CD8-positive, alpha-beta memory T cell (primary cell): ENCODE measurements at regions not wholly inside any gene's neighbourhood (a gene's known extent, or its start where the extent isn't known, plus 50 kb on each side); places are given as distances from the start of the nearest gene placed in this dataset.

ENCODE experiments used
- CTCF ChIA-PET: fragments of 350-600 bp; sonication (Branson Sonifier 250); formaldehyde crosslinking; loops from one replicate; lab custom pipeline; 2021; ENCODE audit warnings: antibody characterized with exemption; lab: Charles Lee
- POLR2A ChIA-PET: fragments of 350-600 bp; sonication (Branson Sonifier 250); formaldehyde crosslinking; loops from one replicate; lab custom pipeline; 2021; ENCODE audit warnings: antibody characterized with exemption; lab: Charles Lee
- DNase-seq, 5 donors: peaks; one replicate each; pipeline versions ENCODE4 v3.0.0 to v3.0.0-alpha.2; 2020 to 2022; ENCODE audit warnings: mixed read lengths in 1 of 5
- H3K27ac ChIP-seq: one replicate; pipeline ENCODE4 v1.7.0; 2013; ENCODE audit warnings: low read depth, mild to moderate bottlenecking, low read length, moderate library complexity
- H3K27me3 ChIP-seq: 2 replicates; pipeline ENCODE4 v1.7.0; 2013; ENCODE audit warnings: low read length, mild to moderate bottlenecking; ENCODE audit not compliant: insufficient read depth, poor library complexity, severe bottlenecking
- H3K36me3 ChIP-seq: 2 replicates; pipeline ENCODE4 v1.7.0; 2013; ENCODE audit warnings: mild to moderate bottlenecking, low read length, moderate library complexity; ENCODE audit not compliant: insufficient read depth
- H3K4me1 ChIP-seq: 2 replicates; pipeline ENCODE4 v1.7.0; 2013; ENCODE audit warnings: mild to moderate bottlenecking, low read length, moderate library complexity; ENCODE audit not compliant: insufficient read depth
- H3K4me3 ChIP-seq: 2 replicates; pipeline ENCODE4 v1.7.0; 2013; ENCODE audit warnings: mild to moderate bottlenecking, low read length
- H3K9me3 ChIP-seq: 2 replicates; pipeline ENCODE4 v1.7.0; 2013; ENCODE audit warnings: mild to moderate bottlenecking, low read length
- H3K27ac Mint-ChIP-seq, 8 donors: one replicate each; pipeline ENCODE4 v1.8.0; 2020 to 2021; ENCODE audit warnings: mixed read lengths in 8 of 8, mild to moderate bottlenecking in 6 of 8, inconsistent platforms in 3 of 8, moderate library complexity in 3 of 8
- H3K27me3 Mint-ChIP-seq, 2 donors: one replicate each; pipeline ENCODE4 v1.8.0; 2020 to 2021; ENCODE audit warnings: mixed read lengths in 2 of 2, mild to moderate bottlenecking in 1 of 2, moderate library complexity in 1 of 2
- H3K36me3 Mint-ChIP-seq, 3 donors: one replicate each; pipeline ENCODE4 v1.8.0; 2020 to 2021; ENCODE audit warnings: mixed read lengths in 3 of 3, inconsistent platforms in 1 of 3, mild to moderate bottlenecking in 1 of 3
- H3K4me1 Mint-ChIP-seq, 3 donors: one replicate each; pipeline ENCODE4 v1.8.0; 2020 to 2021; ENCODE audit warnings: mixed read lengths in 3 of 3, inconsistent platforms in 1 of 3, mild to moderate bottlenecking in 1 of 3
- H3K4me3 Mint-ChIP-seq, 7 donors: one replicate each; pipeline ENCODE4 v1.8.0; 2020 to 2021; ENCODE audit warnings: mixed read lengths in 7 of 7, mild to moderate bottlenecking in 6 of 7, moderate library complexity in 4 of 7, inconsistent platforms in 2 of 7
- H3K9me3 Mint-ChIP-seq, 5 donors: one replicate each; pipeline ENCODE4 v1.8.0; 2020 to 2022; ENCODE audit warnings: mixed read lengths in 5 of 5, mild to moderate bottlenecking in 3 of 5, moderate library complexity in 2 of 5, inconsistent platforms in 1 of 5

- Mint-ChIP-seq H3K27ac (no peak overlapping the region), H3K36me3 (no peaks in the 10 kb centered on the region), H3K27me3 (no peaks in the 10 kb centered on the region), H3K4me3 (peak overlapping the region in 1 of 7 donors; percentile 36), H3K9me3 (peaks cover 0 to 36% (median 2%) of the 10 kb centered on the region in 5 donors), H3K4me1 (no peaks in the 10 kb centered on the region)
- Histone ChIP-seq H3K4me3 (no peak overlapping the region), H3K4me1 (no peaks in the 10 kb centered on the region), H3K27me3 (no peaks in the 10 kb centered on the region), H3K27ac (no peak overlapping the region), H3K9me3 (no peaks in the 10 kb centered on the region), H3K36me3 (no peaks in the 10 kb centered on the region)
- ChIA-PET POLR2A (no interaction called here), CTCF (no interaction called here)
- DNase-seq, result no peak
Observed at GRCh38 chr2:125581557-125581956, 1074.4 kb upstream of the GYPC start.

- no peak for DNase-seq
- peaks cover 0 to 32% (median 0%) of the 10 kb centered on the region in 5 donors for H3K9me3 Mint-ChIP-seq
Observed at GRCh38 chr2:125582516-125582915, 1073.4 kb upstream of the GYPC start.

GRCh38 chr2:125584732-125585131 is 1071.2 kb upstream of the GYPC start:
- Histone ChIP-seq H3K4me3 (no peak overlapping the region), H3K9me3 (no peaks in the 10 kb centered on the region), H3K4me1 (no peaks in the 10 kb centered on the region), H3K36me3 (no peaks in the 10 kb centered on the region), H3K27me3 (no peaks in the 10 kb centered on the region), H3K27ac (no peak overlapping the region)
- H3K9me3 Mint-ChIP-seq, result peaks cover 0 to 29% (median 3%) of the 10 kb centered on the region in 5 donors
- no peaks in the 10 kb centered on the region for H3K27me3 Mint-ChIP-seq
- no peak for DNase-seq
- H3K4me3 Mint-ChIP-seq, result no peak overlapping the region
- POLR2A ChIA-PET, result no interaction called here
- no peak overlapping the region for H3K27ac Mint-ChIP-seq
- no peaks in the 10 kb centered on the region for H3K4me1 Mint-ChIP-seq
- CTCF ChIA-PET, result no interaction called here
- H3K36me3 Mint-ChIP-seq, result peaks cover 0 to 1% (median 0%) of the 10 kb centered on the region in 3 donors

More at GRCh38 chr2:125582516-125582915, 1073.4 kb upstream of the GYPC start:
- CTCF ChIA-PET, result no interaction called here
- Histone ChIP-seq H3K27me3 (no peaks in the 10 kb centered on the region), H3K4me1 (no peaks in the 10 kb centered on the region), H3K4me3 (no peak overlapping the region), H3K27ac (no peak overlapping the region), H3K9me3 (no peaks in the 10 kb centered on the region), H3K36me3 (no peaks in the 10 kb centered on the region)
- H3K4me3 Mint-ChIP-seq, result no peak overlapping the region
- no peaks in the 10 kb centered on the region for H3K27me3 Mint-ChIP-seq
- H3K27ac Mint-ChIP-seq, result no peak overlapping the region
- H3K36me3 Mint-ChIP-seq, result no peaks in the 10 kb centered on the region
- POLR2A ChIA-PET, result no interaction called here
- H3K4me1 Mint-ChIP-seq, result no peaks in the 10 kb centered on the region

- Mint-ChIP-seq H3K4me1 (no peaks in the 10 kb centered on the region), H3K27ac (no peak overlapping the region), H3K9me3 (peaks cover 0 to 19% (median 9%) of the 10 kb centered on the region in 5 donors), H3K36me3 (peaks cover 0 to 1% (median 0%) of the 10 kb centered on the region in 3 donors), H3K27me3 (no peaks in the 10 kb centered on the region), H3K4me3 (no peak overlapping the region)
- Histone ChIP-seq H3K36me3 (no peaks in the 10 kb centered on the region), H3K27me3 (no peaks in the 10 kb centered on the region), H3K9me3 (no peaks in the 10 kb centered on the region), H3K4me1 (no peaks in the 10 kb centered on the region), H3K27ac (no peak overlapping the region), H3K4me3 (no peak overlapping the region)
- POLR2A ChIA-PET, result no interaction called here
- no peak for DNase-seq
- CTCF ChIA-PET, result no interaction called here
Observed at GRCh38 chr2:125588780-125589179, 1067.2 kb upstream of the GYPC start.

- CTCF ChIA-PET, result no interaction called here
- Mint-ChIP-seq H3K27me3 (no peaks in the 10 kb centered on the region), H3K27ac (no peak overlapping the region), H3K9me3 (peaks cover 0 to 12% (median 11%) of the 10 kb centered on the region in 5 donors), H3K4me3 (no peak overlapping the region), H3K4me1 (no peaks in the 10 kb centered on the region), H3K36me3 (peaks cover 0 to 1% (median 0%) of the 10 kb centered on the region in 3 donors)
- POLR2A ChIA-PET, result no interaction called here
- Histone ChIP-seq H3K27ac (no peak overlapping the region), H3K9me3 (no peaks in the 10 kb centered on the region), H3K27me3 (no peaks in the 10 kb centered on the region), H3K36me3 (no peaks in the 10 kb centered on the region), H3K4me1 (no peaks in the 10 kb centered on the region), H3K4me3 (no peak overlapping the region)
- DNase-seq, result no peak
Observed at GRCh38 chr2:125591954-125592353, 1064.0 kb upstream of the GYPC start.

GRCh38 chr2:125593036-125593435 is 1062.9 kb upstream of the GYPC start:
- no peak for DNase-seq
- H3K9me3 Mint-ChIP-seq, result peaks cover 0 to 13% (median 10%) of the 10 kb centered on the region in 5 donors
- H3K4me3 Mint-ChIP-seq, result no peak overlapping the region

GRCh38 chr2:125596612-125597011 is 1059.3 kb upstream of the GYPC start:
- H3K36me3 Mint-ChIP-seq, result no peaks in the 10 kb centered on the region
- CTCF ChIA-PET, result no interaction called here
- H3K4me1 Mint-ChIP-seq, result no peaks in the 10 kb centered on the region
- H3K4me3 Mint-ChIP-seq, result no peak overlapping the region
- POLR2A ChIA-PET, result no interaction called here
- Histone ChIP-seq H3K4me1 (no peaks in the 10 kb centered on the region), H3K4me3 (no peak overlapping the region), H3K27me3 (no peaks in the 10 kb centered on the region), H3K9me3 (no peaks in the 10 kb centered on the region), H3K36me3 (no peaks in the 10 kb centered on the region), H3K27ac (no peak overlapping the region)
- no peak for DNase-seq
- H3K27me3 Mint-ChIP-seq, result peaks cover 0 to 2% of the 10 kb centered on the region in 2 donors
- H3K9me3 Mint-ChIP-seq, result peaks cover 0 to 21% (median 4%) of the 10 kb centered on the region in 5 donors
- no peak overlapping the region for H3K27ac Mint-ChIP-seq

More at GRCh38 chr2:125593036-125593435, 1062.9 kb upstream of the GYPC start:
- H3K27me3 Mint-ChIP-seq, result peaks cover 0 to 1% of the 10 kb centered on the region in 2 donors
- POLR2A ChIA-PET, result no interaction called here
- CTCF ChIA-PET, result no interaction called here
- H3K9me3 ChIP-seq, result no peaks in the 10 kb centered on the region
- H3K27ac ChIP-seq, result no peak overlapping the region
- H3K27me3 ChIP-seq, result no peaks in the 10 kb centered on the region
- no peak overlapping the region for H3K4me3 ChIP-seq
- H3K36me3 ChIP-seq, result no peaks in the 10 kb centered on the region
- no peaks in the 10 kb centered on the region for H3K4me1 ChIP-seq
- H3K36me3 Mint-ChIP-seq, result peaks cover 0 to 1% (median 0%) of the 10 kb centered on the region in 3 donors
- no peak overlapping the region for H3K27ac Mint-ChIP-seq
- no peaks in the 10 kb centered on the region for H3K4me1 Mint-ChIP-seq

GRCh38 chr2:125615438-125615837 is 1040.5 kb upstream of the GYPC start:
- Mint-ChIP-seq H3K4me1 (no peaks in the 10 kb centered on the region), H3K9me3 (peaks cover 2 to 26% (median 4%) of the 10 kb centered on the region in 5 donors), H3K4me3 (no peak overlapping the region), H3K36me3 (no peaks in the 10 kb centered on the region), H3K27me3 (no peaks in the 10 kb centered on the region), H3K27ac (peak overlapping the region in 1 of 8 donors; percentile 26)
- DNase-seq, result no peak
- H3K4me3 ChIP-seq, result no peak overlapping the region
- no peak overlapping the region for H3K27ac ChIP-seq
- H3K9me3 ChIP-seq, result no peaks in the 10 kb centered on the region
- ChIA-PET POLR2A (no interaction called here), CTCF (no interaction called here)
- no peaks in the 10 kb centered on the region for H3K4me1 ChIP-seq
- no peaks in the 10 kb centered on the region for H3K27me3 ChIP-seq
- no peaks in the 10 kb centered on the region for H3K36me3 ChIP-seq
